Transverse colon (tissue), 4 donors: ENCODE measurements at regions not wholly inside any gene's neighbourhood (a gene's known extent, or its start where the extent isn't known, plus 50 kb on each side); places are given as distances from the start of the nearest gene placed in this dataset.
"Not testable (repeated sequence)": the region's sequence is repeated elsewhere in the genome, so short reads cannot be mapped to it uniquely, and the experiment has no call there.

Experiments
- DNase-seq: peaks from one replicate; pipeline ENCODE4 v3.0.0-alpha.2; 2019
- H3K27ac ChIP-seq, 4 donors: fragments of 200-600 bp; sonication (generic); 2 replicates each; pipeline ENCODE4 v1.5.1; 2016 to 2018; ENCODE audit warnings: inconsistent platforms in 4 of 4
- H3K27me3 ChIP-seq: fragments of 200-600 bp; sonication (generic); 2 replicates; pipeline ENCODE4 v1.5.1; 2017; ENCODE audit warnings: inconsistent platforms
- H3K36me3 ChIP-seq, 4 donors: fragments of 200-600 bp; sonication (generic); 2 replicates each; pipeline ENCODE4 v1.5.1; 2017 to 2019; ENCODE audit warnings: inconsistent platforms in 4 of 4
- H3K4me1 ChIP-seq, 4 donors: fragments of 200-600 bp; sonication (generic); 2 replicates each; pipeline ENCODE4 v1.5.1; 2017 to 2020; ENCODE audit warnings: inconsistent platforms in 4 of 4
- H3K4me3 ChIP-seq, 4 donors: fragments of 200-600 bp; sonication (generic); 1 replicate in 1 of 4; 2 replicates in 3 of 4; pipeline versions ENCODE4 v1.5.1 to v1.6.1; 2017 to 2019; ENCODE audit warnings: inconsistent platforms in 4 of 4
- H3K9me3 ChIP-seq, 2 donors: fragments of 200-600 bp; sonication (generic); 2 replicates each; pipeline ENCODE4 v1.5.1; 2017 to 2019; ENCODE audit warnings: inconsistent platforms in 2 of 2
- CTCF ChIP-seq, 5 experiments: fragments of 200-600 bp in 3 of 5; fragments of 450-650 bp in 2 of 5; sonication (generic) in 3 of 5; IDR thresholded peaks; 1 replicate in 2 of 5; 2 replicates in 3 of 5; pipeline ENCODE4 v1.5.1; 2016 to 2017; ENCODE audit warnings: antibody characterized with exemption in 5 of 5, inconsistent platforms in 3 of 5, mild to moderate bottlenecking in 2 of 5, moderate library complexity in 1 of 5
- EP300 ChIP-seq: sonication (generic); formaldehyde crosslinking; IDR thresholded peaks from one replicate; pipeline ENCODE4 v1.6.1; 2017; ENCODE audit warnings: antibody characterized with exemption, low read depth
- POLR2A ChIP-seq: fragments of 450-650 bp; IDR thresholded peaks from one replicate; pipeline ENCODE4 v1.6.1; 2016; ENCODE audit warnings: antibody characterized with exemption, mild to moderate bottlenecking, moderate library complexity
- POLR2AphosphoS5 ChIP-seq, 3 donors: sonication (generic); formaldehyde crosslinking; IDR thresholded peaks; one replicate each; pipeline ENCODE4 v1.6.1; 2016; ENCODE audit warnings: antibody characterized with exemption in 3 of 3
- WGBS, 2 donors: methylation state at CpG; one replicate each; pipeline ENCODE4 v1.1.5; 2018; ENCODE audit warnings: low coverage in 1 of 2; 5-methylcytosine and 5-hydroxymethylcytosine counted together
- in situ Hi-C, 4 donors: fragments of 200-750 bp; cut with MboI; loops; one replicate each; pipeline versions ENCODE4 v1.15.0 to v1.15.1; 2017; ENCODE audit warnings: low sequenced_read_pairs in 3 of 4, low pct_ligation_motif_present in 1 of 4, low pct_unique_long_range_greater_than_20kb in 1 of 4
- intact Hi-C: fragments of 100-400 bp; cut with DNase I; formaldehyde crosslinking; loops from one replicate; pipeline ENCODE4 v1.15.1; 2023; ENCODE audit warnings: low total_unique reads

GRCh38 chr5:32949286-32949970 is 238.3 kb downstream of the NPR3 start:
- Histone ChIP-seq H3K27me3 (no peaks in the 10 kb centered on the region), H3K4me1 (no peaks in the 10 kb centered on the region), H3K27ac (no peak overlapping the region), H3K36me3 (no peaks in the 10 kb centered on the region), H3K9me3 (no peaks in the 10 kb centered on the region), H3K4me3 (no peak overlapping the region)
- 52 to 64% methylated on average over 6 of the region's 6 CpGs for WGBS, 2 donors
- intact Hi-C loops, result no loop called here
- no peak for TF ChIP-seq POLR2AphosphoS5 (IDR thresholded peaks at IDR 0.05)
- TF ChIP-seq POLR2A, result no peak
- TF ChIP-seq EP300, result no peak
- no peak for TF ChIP-seq CTCF (IDR thresholded peaks at IDR 0.05)
- in situ Hi-C loops, result no loop called here
- DNase-seq, result no peak

- Histone ChIP-seq H3K9me3 (no peaks in the 10 kb centered on the region), H3K27ac (no peak overlapping the region), H3K36me3 (no peaks in the 10 kb centered on the region), H3K4me3 (no peak overlapping the region), H3K27me3 (no peaks in the 10 kb centered on the region), H3K4me1 (no peaks in the 10 kb centered on the region)
- in situ Hi-C loops (no loop called here), intact Hi-C loops (no loop called here)
- no peak for DNase-seq
- TF ChIP-seq POLR2A (no peak), EP300 (no peak), CTCF (IDR thresholded peaks at IDR 0.05) (no peak), POLR2AphosphoS5 (IDR thresholded peaks at IDR 0.05) (no peak)
Measured at GRCh38 chr5:32951003-32951402, 239.9 kb downstream of the NPR3 start.

GRCh38 chr5:32951878-32952277 is 240.8 kb downstream of the NPR3 start:
- WGBS, 2 donors, result 78 to 92% methylated on average over 2 of the region's 2 CpGs
- no peak for DNase-seq
- in situ Hi-C loops (no loop called here), intact Hi-C loops (no loop called here)
- H3K4me3 ChIP-seq, result no peak overlapping the region
- no peaks in the 10 kb centered on the region for H3K9me3 ChIP-seq
- no peaks in the 10 kb centered on the region for H3K4me1 ChIP-seq
- no peaks in the 10 kb centered on the region for H3K27me3 ChIP-seq
- no peak overlapping the region for H3K27ac ChIP-seq
- no peaks in the 10 kb centered on the region for H3K36me3 ChIP-seq
- no peak for TF ChIP-seq EP300

GRCh38 chr5:32952421-32952820 is 241.3 kb downstream of the NPR3 start:
- H3K4me1 ChIP-seq, H3K36me3 ChIP-seq, H3K27me3 ChIP-seq, in situ Hi-C loops, H3K27ac ChIP-seq, intact Hi-C loops, H3K9me3 ChIP-seq, DNase-seq, H3K4me3 ChIP-seq: not testable (repeated sequence)
- WGBS, 2 donors, result 53 to 58% methylated on average over 2 of the region's 2 CpGs

GRCh38 chr5:32953694-32954093 is 242.6 kb downstream of the NPR3 start:
- Histone ChIP-seq H3K4me3 (no peak overlapping the region), H3K4me1 (no peaks in the 10 kb centered on the region), H3K27me3 (no peaks in the 10 kb centered on the region), H3K27ac (no peak overlapping the region), H3K9me3 (no peaks in the 10 kb centered on the region), H3K36me3 (no peaks in the 10 kb centered on the region)
- DNase-seq, result no peak
- intact Hi-C loops (no loop called here), in situ Hi-C loops (no loop called here)
- 58% methylated on average over 1 of the region's 1 CpG; no CpG with 5 or more reads in 1 of the 2 donors for WGBS, 2 donors
- no peak for TF ChIP-seq CTCF (IDR thresholded peaks at IDR 0.05)
- TF ChIP-seq POLR2A, result no peak
- TF ChIP-seq EP300, result no peak
- TF ChIP-seq POLR2AphosphoS5 (IDR thresholded peaks at IDR 0.05), result no peak
